RWPE2 (cell line): ENCODE measurements at regions not wholly inside any gene's neighbourhood (a gene's known extent, or its start where the extent isn't known, plus 50 kb on each side); places are given as distances from the start of the nearest gene placed in this dataset.

Experiments used
- ATAC-seq: fragments of 200-7000 bp; cut with Tn5 transposase; 3 replicates; pipeline ENCODE4 v1.9.1; 2021; ENCODE audit warnings: low read depth
- DNase-seq: peaks from one replicate; pipeline ENCODE4 v3.0.0-alpha.2; 2020; ENCODE audit warnings: low spot score
- H3K27ac ChIP-seq: fragments of 450-650 bp; 2 replicates; pipeline ENCODE4 v1.5.1; 2017; ENCODE audit warnings: mild to moderate bottlenecking; ENCODE audit not compliant: poor library complexity, severe bottlenecking
- H3K27me3 ChIP-seq: fragments of 250-450 bp; sonication (Bioruptor Pico); 2 replicates; pipeline ENCODE4 v1.5.1; 2021; ENCODE audit warnings: mild to moderate bottlenecking, moderate library complexity; ENCODE audit not compliant: insufficient read depth, poor library complexity, severe bottlenecking
- H3K36me3 ChIP-seq: fragments of 250-450 bp; sonication (Bioruptor Pico); 2 replicates; pipeline ENCODE4 v1.5.1; 2020; ENCODE audit warnings: low read depth, mild to moderate bottlenecking, moderate library complexity
- H3K4me1 ChIP-seq: fragments of 250-450 bp; sonication (Bioruptor Pico); 2 replicates; pipeline ENCODE4 v1.5.1; 2021; ENCODE audit warnings: mild to moderate bottlenecking, moderate library complexity; ENCODE audit not compliant: insufficient read depth, poor library complexity, severe bottlenecking
- H3K4me3 ChIP-seq: fragments of 250-450 bp; sonication (Bioruptor Pico); 2 replicates; pipeline ENCODE4 v1.5.1; 2021; ENCODE audit warnings: mild to moderate bottlenecking, moderate library complexity; ENCODE audit not compliant: severe bottlenecking
- H3K9me3 ChIP-seq: fragments of 250-450 bp; sonication (Bioruptor Pico); 2 replicates; pipeline ENCODE4 v1.5.1; 2021; ENCODE audit warnings: mild to moderate bottlenecking, moderate library complexity; ENCODE audit not compliant: severe bottlenecking
- CTCF ChIP-seq: fragments of 450-650 bp; IDR thresholded peaks from one replicate; pipeline ENCODE4 v1.5.1; 2017; ENCODE audit warnings: mild to moderate bottlenecking, moderate library complexity; ENCODE audit not compliant: poor library complexity, severe bottlenecking

- Histone ChIP-seq H3K27ac (no peak overlapping the region), H3K9me3 (no peaks in the 10 kb centered on the region), H3K4me3 (no peak overlapping the region), H3K4me1 (no peaks in the 10 kb centered on the region), H3K36me3 (no peaks in the 10 kb centered on the region), H3K27me3 (no peaks in the 10 kb centered on the region)
- TF ChIP-seq CTCF, result no peak
- ATAC-seq (no peak), DNase-seq (no peak)
These were observed 575.0 kb upstream of the CHRM3 start for GRCh38 chr1:238811211-238811879.

- no peak for TF ChIP-seq CTCF
- H3K4me1 ChIP-seq, result no peaks in the 10 kb centered on the region
- DNase-seq, result no peak
- no peak overlapping the region for H3K27ac ChIP-seq
- ATAC-seq, result no peak
- H3K36me3 ChIP-seq, result no peaks in the 10 kb centered on the region
- no peaks in the 10 kb centered on the region for H3K9me3 ChIP-seq
- H3K4me3 ChIP-seq, result no peak overlapping the region
- no peaks in the 10 kb centered on the region for H3K27me3 ChIP-seq
These were observed 595.5 kb upstream of the CHRM3 start for GRCh38 chr1:238790882-238791281.

GRCh38 chr1:238789916-238790667 lies 596.3 kb upstream of the CHRM3 start:
- Histone ChIP-seq H3K4me3 (no peak overlapping the region), H3K4me1 (no peaks in the 10 kb centered on the region), H3K36me3 (no peaks in the 10 kb centered on the region), H3K9me3 (no peaks in the 10 kb centered on the region), H3K27me3 (no peaks in the 10 kb centered on the region), H3K27ac (no peak overlapping the region)
- no peak for ATAC-seq
- no peak for DNase-seq
- no peak for TF ChIP-seq CTCF

GRCh38 chr1:238787471-238787870 lies 598.9 kb upstream of the CHRM3 start:
- no peak for ATAC-seq
- TF ChIP-seq CTCF, result no peak

GRCh38 chr1:238783633-238784032 lies 602.7 kb upstream of the CHRM3 start:
- Histone ChIP-seq H3K4me1 (no peaks in the 10 kb centered on the region), H3K4me3 (no peak overlapping the region), H3K9me3 (no peaks in the 10 kb centered on the region), H3K36me3 (no peaks in the 10 kb centered on the region), H3K27me3 (no peaks in the 10 kb centered on the region), H3K27ac (no peak overlapping the region)
- TF ChIP-seq CTCF, result no peak
- DNase-seq (no peak), ATAC-seq (no peak)

More at GRCh38 chr1:238787471-238787870, 598.9 kb upstream of the CHRM3 start:
- Histone ChIP-seq H3K9me3 (no peaks in the 10 kb centered on the region), H3K4me1 (no peaks in the 10 kb centered on the region), H3K27ac (no peak overlapping the region), H3K36me3 (no peaks in the 10 kb centered on the region), H3K4me3 (no peak overlapping the region), H3K27me3 (no peaks in the 10 kb centered on the region)
- no peak for DNase-seq
